CD4-positive, CD25-positive, alpha-beta regulatory T cell (primary cell): ENCODE measurements at regions not wholly inside any gene's neighbourhood (a gene's known extent, or its start where the extent isn't known, plus 50 kb on each side); places are given as distances from the start of the nearest gene placed in this dataset.
"Not testable (repeated sequence)": the region's sequence is repeated elsewhere in the genome, so short reads cannot be mapped to it uniquely, and the experiment has no call there.

ENCODE experiments used
- ATAC-seq, 2 donors: fragments of 150-1000 bp; cut with Tn5 transposase; one replicate each; pipeline ENCODE4 v1.10.0; 2021; ENCODE audit warnings: low read depth in 2 of 2, moderate number of reproducible peaks in 2 of 2, moderate library complexity in 1 of 2
- DNase-seq, 3 donors: peaks; one replicate each; pipeline versions ENCODE4 v3.0.0 to v3.0.0-alpha.2; 2012 to 2022; ENCODE audit warnings: mixed read lengths in 1 of 3
- H3K27ac ChIP-seq: one replicate; pipeline ENCODE4 v1.7.0; 2013; ENCODE audit warnings: mild to moderate bottlenecking, low read length; ENCODE audit not compliant: insufficient read depth, poor library complexity, severe bottlenecking
- H3K27me3 ChIP-seq: one replicate; pipeline ENCODE4 v1.7.0; 2013; ENCODE audit warnings: low read length; ENCODE audit not compliant: control insufficient read depth, insufficient read depth
- H3K36me3 ChIP-seq: one replicate; pipeline ENCODE4 v1.7.0; 2013; ENCODE audit warnings: mild to moderate bottlenecking, low read length, moderate library complexity; ENCODE audit not compliant: control insufficient read depth, insufficient read depth
- H3K4me1 ChIP-seq: 2 replicates; pipeline ENCODE4 v1.7.0; 2013; ENCODE audit warnings: mild to moderate bottlenecking, low read length; ENCODE audit not compliant: insufficient read depth, control insufficient read depth, poor library complexity, severe bottlenecking
- H3K4me3 ChIP-seq: one replicate; pipeline ENCODE4 v1.7.0; 2013; ENCODE audit warnings: low read depth, mild to moderate bottlenecking, low read length, moderate library complexity
- H3K9me3 ChIP-seq, 2 experiments: 1 replicate in 1 of 2; 2 replicates in 1 of 2; pipeline ENCODE4 v1.7.0; 2013; ENCODE audit warnings: low read length in 2 of 2, mild to moderate bottlenecking in 1 of 2, moderate library complexity in 1 of 2; ENCODE audit not compliant: control insufficient read depth in 2 of 2
- H3K27ac Mint-ChIP-seq, 3 donors: one replicate each; pipeline ENCODE4 v1.8.0; 2020 to 2022; ENCODE audit warnings: mild to moderate bottlenecking in 3 of 3, mixed read lengths in 3 of 3, moderate library complexity in 2 of 3
- H3K27me3 Mint-ChIP-seq: one replicate; pipeline ENCODE4 v1.8.0; 2022; ENCODE audit warnings: mild to moderate bottlenecking, mixed read lengths
- H3K36me3 Mint-ChIP-seq: one replicate; pipeline ENCODE4 v1.8.0; 2020; ENCODE audit warnings: mixed read lengths
- H3K4me1 Mint-ChIP-seq, 4 donors: one replicate each; pipeline ENCODE4 v1.8.0; 2020 to 2022; ENCODE audit warnings: mixed read lengths in 4 of 4, mild to moderate bottlenecking in 1 of 4
- H3K4me3 Mint-ChIP-seq, 4 donors: one replicate each; pipeline ENCODE4 v1.8.0; 2020 to 2022; ENCODE audit warnings: mild to moderate bottlenecking in 4 of 4, mixed read lengths in 4 of 4, moderate library complexity in 3 of 4
- H3K9me3 Mint-ChIP-seq, 7 donors: one replicate each; pipeline ENCODE4 v1.8.0; 2020 to 2022; ENCODE audit warnings: mixed read lengths in 7 of 7, mild to moderate bottlenecking in 3 of 7, moderate library complexity in 2 of 7

DNA sequence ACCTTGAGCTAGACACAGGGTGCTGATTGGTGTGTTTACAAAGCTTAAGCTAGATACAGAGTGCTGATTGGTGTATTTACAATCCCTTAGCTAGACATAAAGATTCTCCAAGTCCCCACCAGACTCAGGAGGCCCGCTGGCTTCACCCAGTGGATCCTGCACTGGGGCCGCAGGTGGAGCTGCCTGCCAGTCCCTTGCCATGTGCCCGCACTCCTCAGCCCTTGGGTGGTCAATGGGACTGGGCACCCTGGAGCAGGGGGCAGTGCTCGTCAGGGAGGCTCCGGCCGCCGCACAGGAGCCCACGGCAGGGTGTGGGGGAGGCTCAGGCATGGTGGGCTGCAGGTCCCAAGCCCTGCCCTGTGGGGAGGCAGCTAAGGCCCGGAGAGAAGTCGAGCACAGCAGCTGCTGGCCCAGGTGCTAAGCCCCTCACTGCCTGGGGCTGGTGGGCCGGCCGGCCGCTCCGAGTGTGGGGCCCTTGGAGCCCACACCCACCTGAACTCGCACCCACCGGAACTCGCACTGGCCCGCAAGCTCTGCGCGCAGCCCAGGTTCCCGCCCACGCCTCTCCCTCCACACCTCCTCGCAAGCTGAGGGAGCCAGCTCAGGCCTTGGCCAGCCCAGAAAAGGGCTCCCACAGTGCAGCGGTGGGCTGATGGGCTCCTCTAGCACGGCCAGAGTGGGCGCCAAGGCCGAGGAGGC lies 169.1 kb upstream of the ARSJ start:
- DNase-seq, H3K4me3 ChIP-seq, H3K4me3 Mint-ChIP-seq, H3K9me3 ChIP-seq, H3K27ac ChIP-seq, ATAC-seq, H3K4me1 ChIP-seq, H3K36me3 ChIP-seq, H3K27ac Mint-ChIP-seq, H3K36me3 Mint-ChIP-seq, H3K27me3 Mint-ChIP-seq, H3K27me3 ChIP-seq, H3K9me3 Mint-ChIP-seq: not testable (repeated sequence)
- peaks cover 0 to 12% (median 4%) of the 10 kb centered on the region in 4 donors for H3K4me1 Mint-ChIP-seq

DNA sequence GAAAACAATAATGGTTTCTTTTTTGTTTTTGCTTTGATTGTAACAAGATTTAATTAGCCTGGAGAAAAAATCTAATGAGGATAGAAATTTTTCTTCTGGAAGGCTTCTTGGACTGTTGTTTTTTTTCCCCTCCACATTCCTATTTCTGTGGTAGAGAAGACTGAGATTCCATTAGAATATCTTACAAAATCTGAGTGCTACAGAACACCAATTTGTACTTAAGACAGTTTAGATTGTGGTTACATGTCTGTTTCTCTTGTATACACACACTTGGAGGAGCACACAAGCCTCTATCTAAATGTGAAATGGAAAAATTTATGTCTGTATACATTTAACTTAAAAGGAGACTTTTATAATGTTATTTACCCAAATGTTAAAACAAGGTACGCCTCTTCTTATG lies 176.9 kb upstream of the ARSJ start:
- Histone ChIP-seq H3K27ac (no peak overlapping the region), H3K9me3 (no peaks in the 10 kb centered on the region), H3K4me1 (no peaks in the 10 kb centered on the region), H3K4me3 (no peak overlapping the region), H3K27me3 (no peaks in the 10 kb centered on the region), H3K36me3 (no peaks in the 10 kb centered on the region)
- Mint-ChIP-seq H3K4me1 (no peaks in the 10 kb centered on the region), H3K27me3 (no peaks in the 10 kb centered on the region), H3K36me3 (no peaks in the 10 kb centered on the region), H3K9me3 (peaks cover 0 to 2% (median 0%) of the 10 kb centered on the region in 7 donors), H3K27ac (no peak overlapping the region), H3K4me3 (no peak overlapping the region)
- ATAC-seq (no peak), DNase-seq (no peak)

DNA sequence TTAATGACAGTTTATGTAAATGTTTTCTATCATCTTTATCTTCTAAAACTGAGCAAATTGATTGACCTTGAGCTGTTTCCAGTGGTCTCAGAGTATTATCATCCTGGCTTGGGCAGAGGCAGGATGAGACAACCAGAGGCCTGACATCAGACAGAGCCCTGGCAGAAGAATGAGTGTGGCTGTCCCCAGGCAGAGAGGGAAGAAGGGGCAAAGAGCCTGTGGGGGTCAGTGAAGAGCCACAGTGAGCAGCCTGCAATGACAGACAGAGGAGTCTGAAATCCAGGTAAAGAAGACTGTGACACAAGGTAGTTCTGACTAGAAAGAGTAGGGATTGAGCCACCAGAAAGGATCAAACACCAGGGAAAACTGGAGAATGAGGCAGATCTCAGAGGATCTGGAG lies 182.4 kb upstream of the ARSJ start:
- DNase-seq = no peak
- ATAC-seq = no peak
- Mint-ChIP-seq H3K4me1 (no peaks in the 10 kb centered on the region), H3K27me3 (no peaks in the 10 kb centered on the region), H3K4me3 (no peak overlapping the region), H3K27ac (no peak overlapping the region), H3K36me3 (no peaks in the 10 kb centered on the region), H3K9me3 (peaks cover 0 to 2% (median 0%) of the 10 kb centered on the region in 7 donors)
- Histone ChIP-seq H3K36me3 (no peaks in the 10 kb centered on the region), H3K4me3 (no peak overlapping the region), H3K27ac (no peak overlapping the region), H3K27me3 (no peaks in the 10 kb centered on the region), H3K4me1 (no peaks in the 10 kb centered on the region), H3K9me3 (no peaks in the 10 kb centered on the region)

DNA sequence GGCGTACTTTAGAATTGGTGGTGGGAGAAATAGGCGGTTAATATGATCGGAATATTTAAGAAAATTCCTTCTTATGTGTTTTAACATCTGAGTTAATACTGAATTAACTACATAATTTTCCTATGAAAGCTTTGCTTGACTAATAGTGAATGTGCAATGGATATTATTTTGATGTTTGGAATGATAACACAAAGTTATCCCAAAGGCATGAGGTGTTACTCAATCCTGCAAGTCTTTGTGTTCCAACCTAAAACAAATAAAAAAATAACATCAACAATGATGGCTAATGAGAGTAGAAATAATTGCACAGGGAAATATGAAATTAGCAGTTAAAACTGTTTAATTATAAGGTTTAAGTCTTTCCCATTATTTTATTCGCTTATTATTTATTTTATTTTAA lies 183.6 kb upstream of the ARSJ start:
- peaks cover 0 to 2% (median 0%) of the 10 kb centered on the region in 7 donors for H3K9me3 Mint-ChIP-seq
- H3K36me3 Mint-ChIP-seq = no peaks in the 10 kb centered on the region
- H3K4me3 Mint-ChIP-seq = no peak overlapping the region
- no peak overlapping the region for H3K27ac Mint-ChIP-seq
- H3K27me3 Mint-ChIP-seq = no peaks in the 10 kb centered on the region
- no peak for DNase-seq
- Histone ChIP-seq H3K4me1 (no peaks in the 10 kb centered on the region), H3K4me3 (no peak overlapping the region), H3K27me3 (no peaks in the 10 kb centered on the region), H3K9me3 (no peaks in the 10 kb centered on the region), H3K27ac (no peak overlapping the region), H3K36me3 (no peaks in the 10 kb centered on the region)
- no peak for ATAC-seq
- no peaks in the 10 kb centered on the region for H3K4me1 Mint-ChIP-seq

DNA sequence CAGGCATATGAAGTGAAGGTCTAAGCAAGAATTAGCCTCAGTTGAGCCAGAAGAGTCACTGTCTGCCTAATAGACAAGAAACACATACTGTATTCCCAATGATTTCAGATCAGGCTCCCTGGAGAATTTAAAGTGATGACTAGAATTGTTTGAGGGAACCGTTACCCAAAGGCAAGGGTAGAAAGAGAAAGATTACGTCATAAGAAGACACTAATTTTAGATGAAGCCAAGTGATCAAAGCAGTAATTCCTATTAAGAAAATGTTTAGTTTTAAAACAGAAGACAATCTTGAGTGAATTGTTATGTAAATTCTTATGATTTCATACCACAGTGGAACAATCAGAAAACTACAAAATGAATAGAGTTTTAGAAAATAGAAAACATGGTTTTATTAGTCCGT lies 194.5 kb upstream of the ARSJ start:
- H3K27ac ChIP-seq = no peak overlapping the region
- no peak for ATAC-seq
- H3K4me3 ChIP-seq = no peak overlapping the region
- Mint-ChIP-seq H3K4me3 (no peak overlapping the region), H3K9me3 (no peaks in the 10 kb centered on the region), H3K36me3 (no peaks in the 10 kb centered on the region), H3K27me3 (no peaks in the 10 kb centered on the region), H3K27ac (no peak overlapping the region), H3K4me1 (no peaks in the 10 kb centered on the region)
- H3K27me3 ChIP-seq = no peaks in the 10 kb centered on the region
- H3K4me1 ChIP-seq = no peaks in the 10 kb centered on the region
- H3K36me3 ChIP-seq = no peaks in the 10 kb centered on the region
- no peak for DNase-seq
- no peaks in the 10 kb centered on the region for H3K9me3 ChIP-seq

DNA sequence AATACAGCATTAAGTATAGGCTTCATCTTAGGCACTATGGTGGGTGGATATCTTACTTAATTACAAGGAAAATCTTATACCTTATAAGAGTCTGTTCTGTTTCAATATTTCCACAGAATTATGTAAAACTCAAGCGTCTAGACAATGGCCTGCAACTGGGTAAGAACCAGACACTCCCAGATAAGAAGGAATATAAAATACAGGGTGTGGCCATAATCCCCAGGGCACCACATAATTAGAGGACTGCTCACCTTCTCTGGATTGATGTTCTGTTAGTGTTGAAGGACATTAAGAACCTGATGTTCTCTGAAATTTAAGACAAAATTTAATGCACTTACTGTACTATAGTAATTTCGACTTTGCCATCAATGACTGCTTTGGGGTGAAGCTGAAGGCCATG lies 198.2 kb upstream of the ARSJ start:
- Mint-ChIP-seq H3K4me1 (peaks cover 0 to 2% (median 0%) of the 10 kb centered on the region in 4 donors), H3K27me3 (peaks cover 4% of the 10 kb centered on the region), H3K9me3 (peaks cover 0 to 4% (median 0%) of the 10 kb centered on the region in 7 donors), H3K27ac (no peak overlapping the region), H3K36me3 (no peaks in the 10 kb centered on the region), H3K4me3 (no peak overlapping the region)
- no peak overlapping the region for H3K4me3 ChIP-seq
- no peaks in the 10 kb centered on the region for H3K27me3 ChIP-seq
- no peak for ATAC-seq
- H3K4me1 ChIP-seq = no peaks in the 10 kb centered on the region
- no peaks in the 10 kb centered on the region for H3K9me3 ChIP-seq
- no peaks in the 10 kb centered on the region for H3K36me3 ChIP-seq
- H3K27ac ChIP-seq = no peak overlapping the region
- DNase-seq = no peak

DNA sequence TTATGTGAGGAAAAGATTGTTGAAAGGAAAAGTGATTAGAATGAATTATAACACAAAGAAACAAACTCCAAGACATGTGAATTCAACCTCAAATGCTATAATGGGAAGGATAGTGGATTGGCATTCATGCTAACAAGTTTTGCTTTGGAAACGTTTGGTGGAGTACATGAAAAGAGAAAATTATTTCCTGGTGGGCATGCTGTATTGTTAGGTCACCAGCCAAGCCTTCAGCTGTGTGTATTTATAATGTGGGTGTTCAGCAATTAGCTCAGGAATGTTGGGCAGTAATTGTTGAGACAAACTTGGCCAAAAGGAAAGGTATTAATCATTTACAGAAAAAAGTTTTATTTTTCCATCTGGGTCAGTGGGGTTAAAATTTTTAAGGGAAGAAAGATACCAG lies 198.9 kb upstream of the ARSJ start:
- Histone ChIP-seq H3K27me3 (no peaks in the 10 kb centered on the region), H3K4me1 (no peaks in the 10 kb centered on the region), H3K4me3 (no peak overlapping the region), H3K36me3 (no peaks in the 10 kb centered on the region), H3K27ac (no peak overlapping the region), H3K9me3 (no peaks in the 10 kb centered on the region)
- Mint-ChIP-seq H3K27me3 (peaks cover 4% of the 10 kb centered on the region), H3K27ac (no peak overlapping the region), H3K9me3 (peaks cover 0 to 5% (median 0%) of the 10 kb centered on the region in 7 donors), H3K4me1 (peaks cover 0 to 2% (median 0%) of the 10 kb centered on the region in 4 donors), H3K36me3 (no peaks in the 10 kb centered on the region), H3K4me3 (no peak overlapping the region)
- DNase-seq (no peak), ATAC-seq (no peak)

DNA sequence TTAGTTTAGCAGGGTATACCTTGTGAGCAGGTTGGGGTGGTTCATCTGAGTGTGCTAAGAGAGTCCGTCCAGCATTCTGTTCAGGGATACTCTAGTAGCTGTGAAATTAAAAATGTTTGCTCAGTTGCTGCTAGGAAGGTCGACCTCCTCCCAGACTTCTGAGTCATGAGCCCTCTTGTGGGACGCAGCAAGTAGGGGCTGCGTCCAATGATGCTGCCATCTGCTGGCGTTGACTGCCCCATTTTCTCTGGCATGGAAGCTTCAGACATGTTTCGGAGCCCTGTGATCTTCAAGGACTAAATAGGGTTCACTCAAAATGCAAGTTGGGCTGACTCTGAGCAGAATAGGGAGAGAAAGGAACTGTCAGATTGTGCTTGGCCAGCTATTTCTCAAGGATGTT lies 201.0 kb upstream of the ARSJ start:
- H3K4me1 ChIP-seq = no peaks in the 10 kb centered on the region
- H3K4me1 Mint-ChIP-seq = peaks cover 0 to 2% (median 0%) of the 10 kb centered on the region in 4 donors
- no peak overlapping the region for H3K27ac Mint-ChIP-seq
- ATAC-seq (no peak), DNase-seq (peak; percentile 1 to 20 (median 15))
- peaks cover 0 to 5% (median 0%) of the 10 kb centered on the region in 7 donors for H3K9me3 Mint-ChIP-seq
- no peaks in the 10 kb centered on the region for H3K9me3 ChIP-seq
- peaks cover 4% of the 10 kb centered on the region for H3K27me3 Mint-ChIP-seq
- no peaks in the 10 kb centered on the region for H3K36me3 ChIP-seq
- no peaks in the 10 kb centered on the region for H3K27me3 ChIP-seq
- H3K27ac ChIP-seq = no peak overlapping the region
- no peak overlapping the region for H3K4me3 Mint-ChIP-seq
- no peaks in the 10 kb centered on the region for H3K36me3 Mint-ChIP-seq
- H3K4me3 ChIP-seq = no peak overlapping the region
